NT2/D1 (cell line): ENCODE measurements at regions not wholly inside any gene's neighbourhood (a gene's known extent, or its start where the extent isn't known, plus 50 kb on each side); places are given as distances from the start of the nearest gene placed in this dataset.

ENCODE experiments used
- SUZ12 ChIP-seq: IDR thresholded peaks from 2 replicates; pipeline ENCODE4 v1.6.1; 2011; ENCODE audit not compliant: insufficient read length, insufficient read depth; ENCODE audit errors: extremely low read depth
- YY1 ChIP-seq: IDR thresholded peaks from 2 replicates; pipeline ENCODE4 v1.6.1; 2011; ENCODE audit not compliant: insufficient read length, insufficient read depth

DNA sequence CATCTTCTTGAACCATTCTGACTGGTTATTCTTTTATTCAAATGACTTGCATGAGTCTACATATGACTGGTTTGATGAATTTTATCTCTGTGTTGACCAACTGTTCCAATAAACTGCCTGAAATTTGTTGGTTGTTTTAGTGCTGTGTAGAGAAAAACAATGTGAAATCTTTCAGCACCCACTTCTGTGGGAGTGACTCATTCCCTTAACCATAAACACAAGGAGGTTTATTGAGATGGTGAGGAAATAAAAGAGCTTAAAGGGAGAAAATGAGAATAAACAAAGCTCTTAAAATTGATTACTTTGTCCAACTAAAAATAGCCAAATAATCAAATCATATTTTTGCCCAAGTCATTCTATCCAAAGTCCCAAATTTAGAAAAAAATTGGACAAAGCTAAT is 341.1 kb downstream of the TGFB2 start:
- TF ChIP-seq YY1 (no peak), SUZ12 (no peak)
